ENCODE measurements at regions not wholly inside any gene's neighbourhood (a gene's known extent, or its start where the extent isn't known, plus 50 kb on each side); places are given as distances from the start of the nearest gene placed in this dataset.
A peak's percentile ranks its signal among the peaks of the same experiment; 100 is the strongest.

- Histone ChIP-seq H3K4me1 (ENCODE audit: control insufficient read depth in 1 of 2, insufficient read depth in 1 of 2, low read depth in 1 of 2, low read length in 1 of 2) (peaks cover 0 to 3% of the 10 kb centered on the region in 2 experiments), H3K36me3 (no peaks in the 10 kb centered on the region), H3K27ac (no peak within 1 kb of the TSS), H3K9me3 (no peaks in the 10 kb centered on the region), H3K4me3 (ENCODE audit: low read depth in 1 of 2, low read length in 1 of 2) (peak within 1 kb of the TSS in 1 of 2 experiments; percentile 7), H3K27me3 (peaks cover 25% of the 10 kb centered on the region)
- TF ChIP-seq CTCF (IDR thresholded peaks at IDR 0.05), result no peak
These were observed 58.6 kb upstream of the ZC4H2 start, which contains the start of gene ZC3H12B for GRCh38 chrX:65034668-65035445. Gene ZC3H12B, plus strand, starts transcription at chrX:65034826.

- Histone ChIP-seq H3K4me3 (ENCODE audit: low read depth in 1 of 2, low read length in 1 of 2) (peak overlapping the region in 1 of 2 experiments; percentile 7), H3K4me1 (ENCODE audit: control insufficient read depth in 1 of 2, insufficient read depth in 1 of 2, low read depth in 1 of 2, low read length in 1 of 2) (peaks cover 0 to 3% of the 10 kb centered on the region in 2 experiments), H3K9me3 (no peaks in the 10 kb centered on the region), H3K27me3 (peaks cover 25% of the 10 kb centered on the region), H3K36me3 (no peaks in the 10 kb centered on the region), H3K27ac (no peak overlapping the region)
- TF ChIP-seq CTCF (IDR thresholded peaks at IDR 0.05), result no peak
These were observed 58.0 kb upstream of the ZC4H2 start for GRCh38 chrX:65034292-65034667.
